ENCODE measurements at regions not wholly inside any gene's neighbourhood (a gene's known extent, or its start where the extent isn't known, plus 50 kb on each side); places are given as distances from the start of the nearest gene placed in this dataset.

DNA sequence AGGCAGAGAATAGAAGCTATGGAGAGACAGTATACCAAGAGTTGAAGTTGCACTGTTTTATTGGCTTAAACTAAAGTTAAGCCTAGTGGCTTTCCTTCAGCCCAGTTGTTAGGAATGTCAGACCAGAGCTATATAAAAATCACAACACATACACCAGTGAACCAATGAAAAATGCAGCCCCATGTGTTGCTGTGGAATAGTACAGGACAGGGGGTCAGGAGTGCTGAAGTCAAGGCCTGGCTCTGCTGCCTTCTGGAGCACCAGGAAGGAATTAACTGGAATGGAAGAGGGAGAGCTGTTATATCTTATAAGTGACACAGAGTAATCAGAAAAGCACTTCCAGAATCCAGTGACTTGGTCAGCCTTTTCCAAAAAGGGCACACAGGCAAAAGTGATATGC is 58.9 kb downstream of the OSR1 start:
- TF ChIP-seq, protein P1, sequence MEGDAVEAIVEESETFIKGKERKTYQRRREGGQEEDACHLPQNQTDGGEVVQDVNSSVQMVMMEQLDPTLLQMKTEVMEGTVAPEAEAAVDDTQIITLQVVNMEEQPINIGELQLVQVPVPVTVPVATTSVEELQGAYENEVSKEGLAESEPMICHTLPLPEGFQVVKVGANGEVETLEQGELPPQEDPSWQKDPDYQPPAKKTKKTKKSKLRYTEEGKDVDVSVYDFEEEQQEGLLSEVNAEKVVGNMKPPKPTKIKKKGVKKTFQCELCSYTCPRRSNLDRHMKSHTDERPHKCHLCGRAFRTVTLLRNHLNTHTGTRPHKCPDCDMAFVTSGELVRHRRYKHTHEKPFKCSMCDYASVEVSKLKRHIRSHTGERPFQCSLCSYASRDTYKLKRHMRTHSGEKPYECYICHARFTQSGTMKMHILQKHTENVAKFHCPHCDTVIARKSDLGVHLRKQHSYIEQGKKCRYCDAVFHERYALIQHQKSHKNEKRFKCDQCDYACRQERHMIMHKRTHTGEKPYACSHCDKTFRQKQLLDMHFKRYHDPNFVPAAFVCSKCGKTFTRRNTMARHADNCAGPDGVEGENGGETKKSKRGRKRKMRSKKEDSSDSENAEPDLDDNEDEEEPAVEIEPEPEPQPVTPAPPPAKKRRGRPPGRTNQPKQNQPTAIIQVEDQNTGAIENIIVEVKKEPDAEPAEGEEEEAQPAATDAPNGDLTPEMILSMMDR (IDR thresholded peaks at IDR 0.05): no peak
- TF ChIP-seq POLR2A (IDR thresholded peaks at IDR 0.05) (no peak), POLR2AphosphoS5 (IDR thresholded peaks at IDR 0.05) (no peak)

Data from suprapubic skin (tissue), 4 donors.